HUES48 (cell line): ENCODE measurements at regions not wholly inside any gene's neighbourhood (a gene's known extent, or its start where the extent isn't known, plus 50 kb on each side); places are given as distances from the start of the nearest gene placed in this dataset.

Experiments used
- H3K27ac ChIP-seq: one replicate; pipeline ENCODE4 v1.7.0; 2013; ENCODE audit warnings: low read depth, low read length, inconsistent platforms
- H3K27me3 ChIP-seq: 2 replicates; pipeline ENCODE4 v1.6.1; 2013; ENCODE audit warnings: mild to moderate bottlenecking, low read length; ENCODE audit not compliant: control insufficient read depth, insufficient read depth
- H3K36me3 ChIP-seq: 2 replicates; pipeline ENCODE4 v1.6.1; 2013; ENCODE audit warnings: low read length; ENCODE audit not compliant: control insufficient read depth, insufficient read depth
- H3K4me1 ChIP-seq: 2 replicates; pipeline ENCODE4 v1.6.1; 2013; ENCODE audit warnings: mild to moderate bottlenecking, low read length; ENCODE audit not compliant: control insufficient read depth, insufficient read depth
- H3K4me3 ChIP-seq: 2 replicates; pipeline ENCODE4 v1.5.1; 2013; ENCODE audit warnings: mild to moderate bottlenecking, low read depth, low read length
- H3K9ac ChIP-seq: 2 replicates; pipeline ENCODE4 v1.6.1; 2013; ENCODE audit warnings: mild to moderate bottlenecking, low read depth, low read length, moderate library complexity
- H3K9me3 ChIP-seq: 2 replicates; pipeline ENCODE4 v1.6.1; 2013; ENCODE audit warnings: low read length; ENCODE audit not compliant: control insufficient read depth, insufficient read depth

- H3K9me3 ChIP-seq, result no peaks in the 10 kb centered on the region
- H3K36me3 ChIP-seq, result no peaks in the 10 kb centered on the region
- H3K27me3 ChIP-seq, result no peaks in the 10 kb centered on the region
- H3K9ac ChIP-seq, result no peak overlapping the region
- H3K4me1 ChIP-seq, result no peaks in the 10 kb centered on the region
- H3K4me3 ChIP-seq, result no peak overlapping the region
- no peak overlapping the region for H3K27ac ChIP-seq
Observed at GRCh38 chr2:7262727-7263126, 345.5 kb downstream of the RNF144A start.

GRCh38 chr2:7264791-7265190 is 347.6 kb downstream of the RNF144A start:
- no peaks in the 10 kb centered on the region for H3K4me1 ChIP-seq
- no peaks in the 10 kb centered on the region for H3K27me3 ChIP-seq
- H3K9ac ChIP-seq, result no peak overlapping the region
- H3K36me3 ChIP-seq, result no peaks in the 10 kb centered on the region
- no peaks in the 10 kb centered on the region for H3K9me3 ChIP-seq
- no peak overlapping the region for H3K27ac ChIP-seq
- H3K4me3 ChIP-seq, result no peak overlapping the region

GRCh38 chr2:7265286-7265685 is 348.1 kb downstream of the RNF144A start:
- Histone ChIP-seq H3K4me1 (no peaks in the 10 kb centered on the region), H3K9me3 (no peaks in the 10 kb centered on the region)

GRCh38 chr2:7269106-7269643 is 352.0 kb downstream of the RNF144A start:
- Histone ChIP-seq H3K27ac (no peak overlapping the region), H3K4me3 (no peak overlapping the region), H3K36me3 (no peaks in the 10 kb centered on the region), H3K27me3 (no peaks in the 10 kb centered on the region), H3K9ac (no peak overlapping the region), H3K4me1 (no peaks in the 10 kb centered on the region), H3K9me3 (no peaks in the 10 kb centered on the region)

More at GRCh38 chr2:7265286-7265685, 348.1 kb downstream of the RNF144A start:
- H3K27ac ChIP-seq, result no peak overlapping the region
- H3K27me3 ChIP-seq, result no peaks in the 10 kb centered on the region
- H3K36me3 ChIP-seq, result no peaks in the 10 kb centered on the region
- H3K4me3 ChIP-seq, result no peak overlapping the region
- H3K9ac ChIP-seq, result no peak overlapping the region

- H3K9me3 ChIP-seq, result no peaks in the 10 kb centered on the region
- no peak overlapping the region for H3K9ac ChIP-seq
- H3K4me1 ChIP-seq, result no peaks in the 10 kb centered on the region
- no peaks in the 10 kb centered on the region for H3K36me3 ChIP-seq
- H3K4me3 ChIP-seq, result no peak overlapping the region
- no peak overlapping the region for H3K27ac ChIP-seq
- no peaks in the 10 kb centered on the region for H3K27me3 ChIP-seq
Observed at GRCh38 chr2:7270011-7270431, 352.8 kb downstream of the RNF144A start.

- Histone ChIP-seq H3K9me3 (no peaks in the 10 kb centered on the region), H3K27ac (no peak overlapping the region)
Observed at GRCh38 chr2:7272210-7272609, 355.0 kb downstream of the RNF144A start.

GRCh38 chr2:7278984-7279383 is 361.8 kb downstream of the RNF144A start:
- H3K4me3 ChIP-seq, result no peak overlapping the region
- no peaks in the 10 kb centered on the region for H3K27me3 ChIP-seq
- no peak overlapping the region for H3K27ac ChIP-seq
- H3K4me1 ChIP-seq, result no peaks in the 10 kb centered on the region
- no peaks in the 10 kb centered on the region for H3K36me3 ChIP-seq
- no peak overlapping the region for H3K9ac ChIP-seq
- no peaks in the 10 kb centered on the region for H3K9me3 ChIP-seq

More at GRCh38 chr2:7272210-7272609, 355.0 kb downstream of the RNF144A start:
- H3K4me1 ChIP-seq, result no peaks in the 10 kb centered on the region
- H3K27me3 ChIP-seq, result no peaks in the 10 kb centered on the region
- no peak overlapping the region for H3K4me3 ChIP-seq
- H3K9ac ChIP-seq, result no peak overlapping the region
- no peaks in the 10 kb centered on the region for H3K36me3 ChIP-seq

GRCh38 chr2:7279421-7279949 is 362.3 kb downstream of the RNF144A start:
- Histone ChIP-seq H3K36me3 (no peaks in the 10 kb centered on the region), H3K4me1 (no peaks in the 10 kb centered on the region; the same call in 1 of the 2 replicates), H3K4me3 (no peak overlapping the region), H3K27me3 (no peaks in the 10 kb centered on the region), H3K9ac (no peak overlapping the region), H3K9me3 (no peaks in the 10 kb centered on the region), H3K27ac (no peak overlapping the region)

GRCh38 chr2:7280790-7281189 is 363.6 kb downstream of the RNF144A start:
- H3K9me3 ChIP-seq, result no peaks in the 10 kb centered on the region
- no peaks in the 10 kb centered on the region for H3K27me3 ChIP-seq
- no peak overlapping the region for H3K27ac ChIP-seq
- H3K9ac ChIP-seq, result no peak overlapping the region
- no peak overlapping the region for H3K4me3 ChIP-seq
- H3K4me1 ChIP-seq, result peaks cover 2% of the 10 kb centered on the region; the same call in 1 of the 2 replicates
- no peaks in the 10 kb centered on the region for H3K36me3 ChIP-seq

GRCh38 chr2:7281231-7282201 is 364.3 kb downstream of the RNF144A start:
- Histone ChIP-seq H3K4me3 (no peak overlapping the region), H3K9ac (no peak overlapping the region), H3K4me1 (peaks cover 2% of the 10 kb centered on the region; the same call in 1 of the 2 replicates), H3K36me3 (no peaks in the 10 kb centered on the region), H3K27ac (no peak overlapping the region), H3K27me3 (no peaks in the 10 kb centered on the region), H3K9me3 (no peaks in the 10 kb centered on the region)

- Histone ChIP-seq H3K27ac (no peak overlapping the region), H3K27me3 (no peaks in the 10 kb centered on the region), H3K9ac (no peak overlapping the region), H3K4me3 (no peak overlapping the region), H3K9me3 (no peaks in the 10 kb centered on the region), H3K36me3 (no peaks in the 10 kb centered on the region), H3K4me1 (peaks cover 2% of the 10 kb centered on the region; the same call in 1 of the 2 replicates)
Observed at GRCh38 chr2:7286120-7286519, 368.9 kb downstream of the RNF144A start.
